ENCODE measurements at regions not wholly inside any gene's neighbourhood (a gene's known extent, or its start where the extent isn't known, plus 50 kb on each side); places are given as distances from the start of the nearest gene placed in this dataset.

- H3K9me3 ChIP-seq, result no peaks in the 10 kb centered on the region
- no peaks in the 10 kb centered on the region for H3K27me3 ChIP-seq
- TF ChIP-seq POLR2AphosphoS5 (IDR thresholded peaks at IDR 0.05) (no peak), EP300 (IDR thresholded peaks at IDR 0.05) (no peak), CTCF (IDR thresholded peaks at IDR 0.05) (no peak), POLR2A (IDR thresholded peaks at IDR 0.05) (no peak)
- no peak overlapping the region for H3K27ac ChIP-seq
- WGBS, 2 donors (ENCODE audit: low coverage in 1 of 2), result 55 to 62% methylated on average over 4 of the region's 4 CpGs
- ATAC-seq, result no peak
- H3K36me3 ChIP-seq, result no peaks in the 10 kb centered on the region
- H3K4me1 ChIP-seq, result no peaks in the 10 kb centered on the region
- no peak overlapping the region for H3K4me3 ChIP-seq
Measured at GRCh38 chr4:85372966-85373365, 102.0 kb upstream of the ARHGAP24 start.

- Histone ChIP-seq H3K36me3 (no peaks in the 10 kb centered on the region), H3K9me3 (no peaks in the 10 kb centered on the region), H3K4me3 (no peak overlapping the region), H3K4me1 (no peaks in the 10 kb centered on the region), H3K27me3 (no peaks in the 10 kb centered on the region), H3K27ac (no peak overlapping the region)
- no peak for TF ChIP-seq CTCF (IDR thresholded peaks at IDR 0.05)
- TF ChIP-seq POLR2AphosphoS5 (IDR thresholded peaks at IDR 0.05), result no peak
- TF ChIP-seq POLR2A (IDR thresholded peaks at IDR 0.05), result no peak
- no peak for TF ChIP-seq EP300 (IDR thresholded peaks at IDR 0.05)
- ATAC-seq, result no peak
- WGBS, 2 donors (ENCODE audit: low coverage in 1 of 2), result 87 to 89% methylated on average over 3 of the region's 3 CpGs
Measured at GRCh38 chr4:85376285-85376684, 98.7 kb upstream of the ARHGAP24 start.

- H3K4me1 ChIP-seq, result no peaks in the 10 kb centered on the region
- WGBS, 2 donors (ENCODE audit: low coverage in 1 of 2), result 52 to 89% methylated on average over 4 of the region's 4 CpGs
Measured at GRCh38 chr4:85381968-85382367, 93.0 kb upstream of the ARHGAP24 start.

DNA sequence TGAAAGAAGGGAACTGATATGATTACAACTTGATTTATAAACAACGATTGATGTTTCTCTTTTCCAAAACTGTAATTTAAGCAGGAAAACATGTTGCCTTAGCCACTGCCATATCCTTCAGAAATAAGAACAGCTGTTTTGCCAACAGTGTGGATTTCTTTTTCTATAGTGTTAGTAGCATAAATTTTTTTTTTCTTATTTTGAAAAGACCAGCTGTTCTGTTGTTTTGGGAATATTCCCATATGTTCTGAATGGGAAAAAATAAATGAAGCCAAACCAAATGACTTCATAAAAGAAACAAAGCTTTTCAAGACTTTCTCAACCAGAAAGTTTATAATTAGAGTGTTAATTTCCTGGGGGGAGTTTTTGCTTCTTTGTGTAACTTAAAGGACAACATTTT is 83.9 kb upstream of the ARHGAP24 start:
- no peaks in the 10 kb centered on the region for H3K9me3 ChIP-seq

More at GRCh38 chr4:85381968-85382367, 93.0 kb upstream of the ARHGAP24 start:
- Histone ChIP-seq H3K9me3 (no peaks in the 10 kb centered on the region), H3K27ac (no peak overlapping the region), H3K4me3 (no peak overlapping the region), H3K36me3 (no peaks in the 10 kb centered on the region), H3K27me3 (no peaks in the 10 kb centered on the region)
- TF ChIP-seq CTCF (IDR thresholded peaks at IDR 0.05) (no peak), POLR2A (IDR thresholded peaks at IDR 0.05) (no peak), POLR2AphosphoS5 (IDR thresholded peaks at IDR 0.05) (no peak), EP300 (IDR thresholded peaks at IDR 0.05) (no peak)
- ATAC-seq, result no peak

More for the DNA sequence above, 83.9 kb upstream of the ARHGAP24 start:
- Histone ChIP-seq H3K4me1 (no peaks in the 10 kb centered on the region), H3K27me3 (no peaks in the 10 kb centered on the region), H3K36me3 (no peaks in the 10 kb centered on the region), H3K4me3 (no peak overlapping the region), H3K27ac (no peak overlapping the region)
- TF ChIP-seq EP300 (IDR thresholded peaks at IDR 0.05), result no peak
- TF ChIP-seq CTCF (IDR thresholded peaks at IDR 0.05), result no peak
- no peak for TF ChIP-seq POLR2A (IDR thresholded peaks at IDR 0.05)
- no peak for TF ChIP-seq POLR2AphosphoS5 (IDR thresholded peaks at IDR 0.05)
- ATAC-seq, result no peak
- WGBS, 2 donors (ENCODE audit: low coverage in 1 of 2), result 29 to 38% methylated on average over 1 of the region's 1 CpG
